GM20000 (cell line): ENCODE measurements at regions not wholly inside any gene's neighbourhood (a gene's known extent, or its start where the extent isn't known, plus 50 kb on each side); places are given as distances from the start of the nearest gene placed in this dataset.

Experiments
- DNase-seq: peaks from one replicate; pipeline ENCODE4 v3.0.0; 2012; ENCODE audit warnings: low spot score
- TF ChIP-seq, protein P1 (sequence below): IDR thresholded peaks from 2 replicates; pipeline ENCODE4 v1.5.1; 2012; ENCODE audit warnings: mild to moderate bottlenecking, control low read depth; ENCODE audit errors: extremely low read depth, missing control alignments

GRCh38 chr11:69928121-69928520 lies 108.9 kb upstream of the FGF3 start:
- TF ChIP-seq, protein P1, sequence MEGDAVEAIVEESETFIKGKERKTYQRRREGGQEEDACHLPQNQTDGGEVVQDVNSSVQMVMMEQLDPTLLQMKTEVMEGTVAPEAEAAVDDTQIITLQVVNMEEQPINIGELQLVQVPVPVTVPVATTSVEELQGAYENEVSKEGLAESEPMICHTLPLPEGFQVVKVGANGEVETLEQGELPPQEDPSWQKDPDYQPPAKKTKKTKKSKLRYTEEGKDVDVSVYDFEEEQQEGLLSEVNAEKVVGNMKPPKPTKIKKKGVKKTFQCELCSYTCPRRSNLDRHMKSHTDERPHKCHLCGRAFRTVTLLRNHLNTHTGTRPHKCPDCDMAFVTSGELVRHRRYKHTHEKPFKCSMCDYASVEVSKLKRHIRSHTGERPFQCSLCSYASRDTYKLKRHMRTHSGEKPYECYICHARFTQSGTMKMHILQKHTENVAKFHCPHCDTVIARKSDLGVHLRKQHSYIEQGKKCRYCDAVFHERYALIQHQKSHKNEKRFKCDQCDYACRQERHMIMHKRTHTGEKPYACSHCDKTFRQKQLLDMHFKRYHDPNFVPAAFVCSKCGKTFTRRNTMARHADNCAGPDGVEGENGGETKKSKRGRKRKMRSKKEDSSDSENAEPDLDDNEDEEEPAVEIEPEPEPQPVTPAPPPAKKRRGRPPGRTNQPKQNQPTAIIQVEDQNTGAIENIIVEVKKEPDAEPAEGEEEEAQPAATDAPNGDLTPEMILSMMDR = no peak
- no peak for DNase-seq

- DNase-seq = no peak
Measured at GRCh38 chr11:69928975-69929374, 109.8 kb upstream of the FGF3 start.

GRCh38 chr11:69930081-69931059 lies 111.2 kb upstream of the FGF3 start:
- TF ChIP-seq, protein P1 = no peak
- no peak for DNase-seq

More at GRCh38 chr11:69928975-69929374, 109.8 kb upstream of the FGF3 start:
- TF ChIP-seq, protein P1 = no peak

- DNase-seq = no peak
Measured at GRCh38 chr11:69931060-69931910, 112.1 kb upstream of the FGF3 start.

DNA sequence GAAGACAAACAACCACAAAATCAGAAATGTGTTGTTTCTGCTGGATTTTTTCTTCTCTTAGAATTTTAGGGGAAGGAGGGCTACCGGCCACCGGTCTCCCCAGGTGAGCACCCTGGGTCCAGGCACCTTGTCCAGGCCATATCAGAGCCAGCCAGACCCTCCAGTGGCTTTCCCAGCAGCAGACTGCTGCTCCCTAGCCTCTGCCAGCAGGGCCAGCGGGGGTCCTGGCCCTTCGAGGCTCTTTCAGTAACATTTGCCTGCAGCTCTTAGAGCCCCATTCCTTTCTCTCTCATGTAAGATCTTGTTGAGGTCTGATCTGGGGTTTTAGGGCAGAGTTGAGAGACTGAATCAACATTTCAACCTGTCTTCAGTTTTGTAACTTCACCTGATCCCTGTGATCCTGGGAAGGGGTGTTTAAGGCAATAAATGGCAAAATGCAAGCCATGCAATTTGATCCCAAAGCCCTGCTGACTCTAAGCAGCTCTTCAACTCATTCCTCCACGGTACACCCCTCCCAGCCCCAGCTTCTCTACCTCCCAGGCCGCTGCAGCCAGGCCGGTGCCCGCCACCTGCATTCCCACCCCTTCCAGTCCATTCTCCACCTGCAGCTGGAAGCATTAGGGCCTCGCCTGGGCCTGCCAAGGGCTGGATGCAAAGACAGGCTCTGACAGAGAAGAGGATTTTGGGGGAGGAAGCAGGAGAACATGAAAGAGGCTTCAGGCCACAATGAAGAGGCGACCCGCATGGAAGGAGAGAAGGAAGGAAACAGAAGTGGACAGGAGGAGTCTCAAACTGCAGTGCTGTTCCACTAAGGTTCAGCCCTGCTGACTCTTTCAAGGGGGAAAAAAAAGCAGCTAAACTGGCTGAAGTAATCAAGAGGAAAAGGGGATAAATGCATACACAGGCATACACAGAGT lies 113.0 kb upstream of the FGF3 start:
- DNase-seq = no peak
- TF ChIP-seq, protein P1 = no peak

More at GRCh38 chr11:69931060-69931910, 112.1 kb upstream of the FGF3 start:
- TF ChIP-seq, protein P1 = no peak

GRCh38 chr11:69934861-69935494 lies 115.8 kb upstream of the FGF3 start:
- DNase-seq = no peak
- TF ChIP-seq, protein P1 = no peak
